Karpas-422 (cell line): ENCODE measurements at regions not wholly inside any gene's neighbourhood (a gene's known extent, or its start where the extent isn't known, plus 50 kb on each side); places are given as distances from the start of the nearest gene placed in this dataset.

Experiments used
- DNase-seq: peaks from one replicate; pipeline ENCODE4 v3.0.0-alpha.2; 2015
- H2AFZ ChIP-seq: fragments of 200-600 bp; sonication (generic); 2 replicates; pipeline ENCODE4 v1.6.1; 2014; ENCODE audit warnings: antibody characterized with exemption, low read length, mixed read lengths
- H3K27ac ChIP-seq: fragments of 200-600 bp; sonication (generic); 2 replicates; pipeline ENCODE4 v1.5.1; 2014; ENCODE audit warnings: mild to moderate bottlenecking, low read length, moderate library complexity
- H3K27me3 ChIP-seq: fragments of 200-600 bp; sonication (generic); 2 replicates; pipeline ENCODE4 v1.6.1; 2014; ENCODE audit warnings: low read length, mixed read lengths
- H3K36me3 ChIP-seq: fragments of 200-600 bp; sonication (generic); 2 replicates; pipeline ENCODE4 v1.6.1; 2014; ENCODE audit warnings: low read length, mixed read lengths; ENCODE audit not compliant: insufficient read depth
- H3K4me1 ChIP-seq: fragments of 200-600 bp; sonication (generic); 2 replicates; pipeline ENCODE4 v1.6.1; 2014; ENCODE audit warnings: mild to moderate bottlenecking, low read length, mixed read lengths
- H3K4me2 ChIP-seq: fragments of 200-600 bp; sonication (generic); 2 replicates; pipeline ENCODE4 v1.6.1; 2014; ENCODE audit warnings: low read length, low read depth, mild to moderate bottlenecking; ENCODE audit not compliant: poor library complexity, severe bottlenecking
- H3K4me3 ChIP-seq: fragments of 200-600 bp; sonication (generic); 2 replicates; pipeline ENCODE4 v1.5.1; 2014; ENCODE audit warnings: mild to moderate bottlenecking, antibody characterized with exemption, low read length, mixed read lengths
- H3K79me2 ChIP-seq: fragments of 200-600 bp; sonication (generic); 2 replicates; pipeline ENCODE4 v1.6.1; 2014; ENCODE audit warnings: mild to moderate bottlenecking, low read length, mixed read lengths
- H3K9ac ChIP-seq: fragments of 200-600 bp; sonication (generic); 2 replicates; pipeline ENCODE4 v1.6.0; 2014; ENCODE audit warnings: low read length
- H3K9me2 ChIP-seq: fragments of 200-600 bp; sonication (generic), shearing (Covaris generic); replicated peaks from 2 replicates; pipeline ENCODE4 v1.6.0; 2014; ENCODE audit warnings: mild to moderate bottlenecking, low read length, moderate library complexity; ENCODE audit not compliant: insufficient read depth
- H3K9me3 ChIP-seq: fragments of 300-700, 200-600 bp; sonication (generic); 2 replicates; pipeline ENCODE4 v1.6.1; 2014; ENCODE audit warnings: low read length, mixed read lengths
- H4K20me1 ChIP-seq: fragments of 200-600 bp; sonication (generic); 2 replicates; pipeline ENCODE4 v1.6.1; 2014; ENCODE audit warnings: mild to moderate bottlenecking, antibody characterized with exemption, low read length, low read depth; ENCODE audit not compliant: insufficient read depth

DNA sequence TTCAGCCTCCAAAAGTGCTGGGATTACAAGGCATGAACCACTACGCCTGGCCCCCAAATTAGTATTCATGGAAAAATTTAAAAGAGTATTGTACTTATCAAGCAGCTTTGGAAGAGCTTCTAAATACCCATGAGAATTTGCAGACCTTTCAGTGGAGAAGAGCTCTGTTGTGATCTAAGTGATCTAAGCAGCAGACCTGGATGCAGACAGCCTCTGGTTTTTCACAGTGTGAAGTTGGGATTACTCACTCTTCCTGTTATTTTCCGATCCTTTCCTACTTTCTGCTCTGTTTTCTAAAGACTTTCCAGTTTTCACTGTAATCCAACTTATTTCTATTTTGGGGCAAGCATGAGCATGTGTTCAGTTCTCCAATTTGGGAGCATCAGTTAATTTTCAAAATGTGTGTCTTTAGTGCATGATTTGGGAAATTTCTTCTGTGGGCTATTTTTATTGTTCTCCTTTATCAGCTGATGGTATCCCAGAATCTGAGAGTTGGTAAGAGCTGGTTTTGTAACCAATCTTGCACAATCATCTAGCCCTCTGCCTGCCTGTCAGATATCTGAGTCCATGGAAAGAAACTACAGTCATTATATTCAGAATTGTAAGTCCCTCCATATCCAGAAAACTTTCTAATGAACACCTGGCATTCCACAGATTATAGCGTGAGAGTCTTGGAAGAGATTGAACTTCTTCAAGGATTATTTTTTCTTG, 207.7 kb upstream of the DTNBP1 start:
- peaks cover 7% of the 10 kb centered on the region for H3K4me1 ChIP-seq
- H3K27me3 ChIP-seq = no peaks in the 10 kb centered on the region
- H3K4me2 ChIP-seq = no peak overlapping the region
- H3K79me2 ChIP-seq = no peaks in the 10 kb centered on the region
- H3K9me2 ChIP-seq = no peaks in the 10 kb centered on the region
- no peak overlapping the region for H3K9ac ChIP-seq
- no peak overlapping the region for H2AFZ ChIP-seq
- no peaks in the 10 kb centered on the region for H3K36me3 ChIP-seq
- H3K4me3 ChIP-seq = no peak overlapping the region
- no peak for DNase-seq
- H4K20me1 ChIP-seq = no peaks in the 10 kb centered on the region
- no peak overlapping the region for H3K27ac ChIP-seq
- H3K9me3 ChIP-seq = no peaks in the 10 kb centered on the region

DNA sequence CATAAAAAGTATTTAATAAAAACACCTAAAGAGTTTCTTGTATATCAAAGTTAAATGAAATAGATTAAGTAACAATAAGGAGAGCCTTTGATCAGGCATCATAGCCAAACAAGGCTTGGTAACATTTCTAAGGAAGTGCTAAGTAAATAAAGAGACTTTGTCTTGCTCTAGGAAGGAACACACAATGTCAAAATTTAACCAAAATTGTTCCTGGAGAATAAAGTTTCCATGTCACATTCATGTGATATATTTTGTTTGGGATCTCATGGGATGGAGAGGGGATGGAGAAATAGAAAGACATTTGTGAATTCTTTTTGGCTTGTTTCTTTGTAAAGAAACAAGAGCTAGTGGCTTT, 201.9 kb upstream of the DTNBP1 start:
- H3K27ac ChIP-seq = no peak overlapping the region
- no peaks in the 10 kb centered on the region for H3K79me2 ChIP-seq
- no peak overlapping the region for H3K4me2 ChIP-seq
- no peak overlapping the region for H3K4me3 ChIP-seq
- no peaks in the 10 kb centered on the region for H4K20me1 ChIP-seq
- no peak for DNase-seq
- no peaks in the 10 kb centered on the region for H3K9me2 ChIP-seq
- H3K36me3 ChIP-seq = no peaks in the 10 kb centered on the region
- no peaks in the 10 kb centered on the region for H3K4me1 ChIP-seq
- no peaks in the 10 kb centered on the region for H3K9me3 ChIP-seq
- no peak overlapping the region for H3K9ac ChIP-seq
- no peaks in the 10 kb centered on the region for H3K27me3 ChIP-seq
- no peak overlapping the region for H2AFZ ChIP-seq

DNA sequence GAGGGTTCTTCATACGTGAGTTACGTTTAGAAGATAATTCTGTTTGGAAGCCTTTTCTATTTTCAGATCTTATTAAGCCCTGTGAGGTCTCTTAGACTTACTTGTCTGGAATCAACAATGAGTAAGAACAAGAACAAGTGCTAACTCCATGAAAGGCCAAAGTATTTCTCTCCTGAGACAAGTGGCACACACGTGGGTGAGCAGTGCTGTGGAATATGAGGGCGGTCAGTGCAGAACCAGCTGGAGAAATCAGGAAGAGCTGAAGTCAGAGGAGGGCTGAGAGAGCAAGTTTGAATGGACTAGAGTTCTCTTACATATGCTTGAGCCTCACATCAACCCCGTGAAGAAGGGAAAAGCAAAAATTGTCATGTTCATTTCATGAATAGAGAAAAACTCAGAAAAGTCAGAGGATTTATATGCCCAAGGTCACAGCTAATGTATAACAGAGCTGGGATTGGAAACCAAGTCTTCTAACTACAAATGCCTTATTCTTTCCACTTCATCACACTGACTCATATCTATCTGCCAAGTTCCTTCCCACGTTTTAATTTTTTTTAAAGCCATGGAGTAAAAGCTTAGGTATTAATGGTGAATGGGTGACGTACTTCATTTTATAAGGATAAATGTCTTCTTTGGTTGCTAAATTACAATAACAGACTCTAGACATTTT, 201.3 kb upstream of the DTNBP1 start:
- Histone ChIP-seq H3K4me3 (no peak overlapping the region), H4K20me1 (no peaks in the 10 kb centered on the region), H3K27me3 (no peaks in the 10 kb centered on the region), H3K9ac (no peak overlapping the region), H3K27ac (no peak overlapping the region), H2AFZ (no peak overlapping the region), H3K79me2 (no peaks in the 10 kb centered on the region), H3K36me3 (no peaks in the 10 kb centered on the region), H3K4me1 (no peaks in the 10 kb centered on the region), H3K4me2 (no peak overlapping the region), H3K9me2 (no peaks in the 10 kb centered on the region), H3K9me3 (no peaks in the 10 kb centered on the region)
- DNase-seq = no peak

DNA sequence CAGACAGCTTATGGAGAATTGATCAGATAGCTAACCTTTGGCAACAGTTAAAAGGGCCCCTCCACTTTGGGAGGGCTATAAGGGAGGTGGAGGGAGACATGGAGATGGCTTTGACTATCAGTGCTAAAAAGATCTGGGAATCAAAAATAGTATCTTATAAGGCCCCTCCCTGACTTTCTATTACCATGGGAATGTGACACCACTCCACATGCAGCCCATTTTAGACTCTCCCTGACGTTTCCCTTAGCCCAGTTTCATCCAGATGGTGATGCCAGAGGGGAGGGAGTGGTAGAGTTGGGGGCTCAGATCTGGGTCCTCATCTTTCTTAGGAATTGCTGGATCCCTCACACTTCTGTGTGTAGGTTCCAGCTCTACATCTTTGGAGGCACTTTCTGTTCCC, 200.0 kb upstream of the DTNBP1 start:
- H3K79me2 ChIP-seq = no peaks in the 10 kb centered on the region
- no peaks in the 10 kb centered on the region for H4K20me1 ChIP-seq
- H2AFZ ChIP-seq = no peak overlapping the region
- no peak overlapping the region for H3K4me3 ChIP-seq
- no peaks in the 10 kb centered on the region for H3K36me3 ChIP-seq
- no peak overlapping the region for H3K4me2 ChIP-seq
- H3K9ac ChIP-seq = no peak overlapping the region
- no peaks in the 10 kb centered on the region for H3K9me3 ChIP-seq
- no peaks in the 10 kb centered on the region for H3K9me2 ChIP-seq
- H3K4me1 ChIP-seq = no peaks in the 10 kb centered on the region
- no peak overlapping the region for H3K27ac ChIP-seq
- H3K27me3 ChIP-seq = no peaks in the 10 kb centered on the region
- no peak for DNase-seq

DNA sequence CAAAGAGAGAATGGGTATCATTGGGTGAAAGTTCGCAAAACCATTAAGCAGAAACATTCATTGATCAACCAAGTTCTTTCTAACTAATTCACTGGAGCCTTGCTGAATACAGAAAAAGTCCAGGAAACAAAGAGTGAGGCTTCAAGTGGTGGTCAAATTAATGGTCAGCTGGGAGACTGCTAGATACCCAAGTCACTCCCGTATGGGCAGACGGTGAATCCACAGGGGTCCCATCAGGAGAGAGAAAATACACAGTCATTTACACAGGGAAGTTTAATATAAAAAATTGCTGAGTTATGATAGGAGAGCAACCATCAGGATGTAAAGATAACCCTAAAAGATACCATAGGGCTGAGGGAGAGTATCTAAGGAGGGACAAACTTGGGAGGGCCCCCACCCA, 198.7 kb upstream of the DTNBP1 start:
- Histone ChIP-seq H2AFZ (no peak overlapping the region), H3K79me2 (no peaks in the 10 kb centered on the region), H3K4me3 (no peak overlapping the region), H3K9me3 (no peaks in the 10 kb centered on the region), H3K36me3 (no peaks in the 10 kb centered on the region), H3K27me3 (no peaks in the 10 kb centered on the region), H3K27ac (no peak overlapping the region), H3K4me1 (no peaks in the 10 kb centered on the region), H3K9me2 (no peaks in the 10 kb centered on the region), H3K9ac (no peak overlapping the region), H4K20me1 (no peaks in the 10 kb centered on the region), H3K4me2 (no peak overlapping the region)
- no peak for DNase-seq

DNA sequence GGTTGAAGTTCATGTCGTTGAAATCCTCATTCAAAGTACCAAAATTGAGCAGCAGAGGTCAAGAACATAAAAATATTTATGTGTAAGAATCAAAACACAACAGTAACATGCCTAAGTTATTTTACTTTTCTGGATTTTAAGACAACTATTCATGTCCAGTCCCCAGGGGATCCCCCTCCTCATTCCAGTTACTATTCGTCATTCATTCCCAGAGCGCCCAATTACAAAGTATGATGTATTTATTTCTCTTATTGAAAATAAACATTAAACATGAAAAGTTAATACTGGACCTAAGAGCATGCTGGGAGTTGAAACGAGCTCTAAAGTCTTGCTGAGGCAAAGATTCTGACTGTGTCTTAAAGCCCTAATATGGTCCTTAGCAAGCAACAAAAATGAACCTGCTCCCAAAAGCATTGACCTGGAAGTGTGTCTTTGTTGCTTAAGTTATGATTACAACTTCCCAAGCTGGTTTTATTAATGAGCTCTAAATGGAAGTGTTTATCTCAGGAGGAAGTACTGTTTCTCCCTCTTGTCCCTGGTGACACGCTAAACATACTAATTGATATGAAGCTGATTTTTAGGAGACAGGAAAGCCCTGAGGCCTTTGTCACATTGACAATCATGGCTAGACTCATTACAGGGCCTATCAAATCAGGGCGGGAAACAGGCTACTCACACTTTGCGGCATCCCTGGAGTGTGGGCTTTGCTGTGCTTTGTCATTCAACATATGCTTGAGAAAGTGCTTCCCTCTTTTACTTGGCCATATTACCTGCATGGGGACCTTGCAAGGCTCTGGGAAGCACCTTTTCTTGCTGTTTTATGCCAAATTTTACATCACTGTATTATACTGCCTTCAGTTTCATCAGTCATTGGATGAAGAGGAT, 192.2 kb upstream of the DTNBP1 start:
- DNase-seq = no peak
- H3K79me2 ChIP-seq = no peaks in the 10 kb centered on the region
- H3K4me1 ChIP-seq = peaks cover 4% of the 10 kb centered on the region
- no peaks in the 10 kb centered on the region for H4K20me1 ChIP-seq
- no peaks in the 10 kb centered on the region for H3K9me2 ChIP-seq
- H3K27me3 ChIP-seq = no peaks in the 10 kb centered on the region
- no peak overlapping the region for H2AFZ ChIP-seq
- H3K4me2 ChIP-seq = no peak overlapping the region
- no peak overlapping the region for H3K27ac ChIP-seq
- H3K9ac ChIP-seq = no peak overlapping the region
- H3K4me3 ChIP-seq = no peak overlapping the region
- no peaks in the 10 kb centered on the region for H3K36me3 ChIP-seq
- H3K9me3 ChIP-seq = no peaks in the 10 kb centered on the region

DNA sequence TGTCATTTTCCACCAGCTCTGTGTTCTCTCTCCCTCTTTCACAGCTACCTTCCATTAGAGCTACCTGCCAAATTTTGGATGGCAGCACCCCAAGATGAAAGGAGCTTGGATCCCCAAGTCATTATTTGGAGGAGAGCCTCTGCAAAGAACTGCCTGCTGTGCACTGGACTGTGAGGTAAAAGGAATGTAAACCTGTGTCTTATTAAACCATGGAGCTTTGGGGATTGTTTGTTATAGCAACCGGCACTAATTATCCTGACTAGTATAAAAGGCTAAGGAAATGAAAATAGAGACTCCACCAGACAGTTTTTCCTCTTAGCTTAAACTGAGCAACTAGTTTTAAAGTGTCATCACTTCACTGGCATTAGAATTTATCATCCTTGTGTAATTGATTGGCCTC, 191.6 kb upstream of the DTNBP1 start:
- Histone ChIP-seq H3K4me3 (no peak overlapping the region), H3K9me2 (no peaks in the 10 kb centered on the region), H3K27me3 (no peaks in the 10 kb centered on the region), H3K27ac (no peak overlapping the region), H3K9me3 (no peaks in the 10 kb centered on the region), H3K9ac (no peak overlapping the region), H4K20me1 (no peaks in the 10 kb centered on the region), H3K36me3 (no peaks in the 10 kb centered on the region), H2AFZ (no peak overlapping the region), H3K4me2 (no peak overlapping the region), H3K79me2 (no peaks in the 10 kb centered on the region), H3K4me1 (peaks cover 4% of the 10 kb centered on the region)
- no peak for DNase-seq

DNA sequence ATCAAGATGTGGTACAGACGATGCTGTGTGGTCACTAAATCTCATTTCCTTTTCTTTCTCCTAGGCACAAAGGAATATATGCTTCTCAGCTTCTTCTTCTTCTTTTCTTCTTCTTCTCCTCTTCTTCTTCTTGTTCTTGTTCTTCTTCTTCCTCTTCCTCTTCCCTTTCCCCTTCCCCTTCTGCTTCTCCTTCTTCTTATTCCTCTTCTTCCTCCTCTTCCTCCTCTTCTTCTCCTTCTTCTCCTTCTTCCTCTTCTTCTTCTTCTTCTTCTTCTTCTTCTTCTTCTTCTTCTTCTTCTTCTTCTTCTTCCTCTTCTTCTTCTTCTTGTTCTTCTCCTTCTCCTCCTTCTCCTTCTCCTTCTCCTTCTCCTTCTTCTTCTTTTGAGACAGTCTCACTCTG, 190.4 kb upstream of the DTNBP1 start:
- Histone ChIP-seq H2AFZ (no peak overlapping the region), H4K20me1 (no peaks in the 10 kb centered on the region), H3K4me3 (no peak overlapping the region), H3K79me2 (no peaks in the 10 kb centered on the region), H3K9me2 (no peaks in the 10 kb centered on the region), H3K4me2 (no peak overlapping the region), H3K4me1 (peaks cover 4% of the 10 kb centered on the region), H3K9me3 (no peaks in the 10 kb centered on the region), H3K27me3 (no peaks in the 10 kb centered on the region), H3K27ac (no peak overlapping the region), H3K36me3 (no peaks in the 10 kb centered on the region), H3K9ac (no peak overlapping the region)
- no peak for DNase-seq
